SK-N-SH (cell line): ENCODE measurements at regions not wholly inside any gene's neighbourhood (a gene's known extent, or its start where the extent isn't known, plus 50 kb on each side); places are given as distances from the start of the nearest gene placed in this dataset.

Experiments
- CTCF ChIA-PET: fragments of 300-600, 350-600 bp; formaldehyde crosslinking; extraction: SDS; loops from one replicate; lab custom pipeline; 2021; lab: Yijun Ruan, JAX
- POLR2A ChIA-PET: fragments of 350-600 bp; sonication (Branson Sonifier 250); formaldehyde crosslinking; extraction: SDS; loops from one replicate; lab custom pipeline; 2020; ENCODE audit warnings: antibody characterized with exemption, inconsistent platforms; lab: Yijun Ruan, JAX
- DNase-seq: peaks from one replicate; pipeline ENCODE4 v3.0.0; 2012
- H2AFZ ChIP-seq: fragments of 200-600 bp; sonication (generic); 2 replicates; pipeline ENCODE4 v1.8.1; 2016; ENCODE audit warnings: antibody characterized with exemption, mild to moderate bottlenecking, low read depth
- H3F3A ChIP-seq: fragments of 200-600 bp; sonication (generic); replicated peaks from 2 replicates; pipeline ENCODE3; 2016; ENCODE audit warnings: antibody characterized with exemption, mild to moderate bottlenecking; ENCODE audit not compliant: insufficient read depth
- H3K27ac ChIP-seq, 2 experiments: fragments of 200-500 bp in 1 of 2; fragments of 200-600 bp in 1 of 2; sonication (Bioruptor generic) in 1 of 2; sonication (generic), shearing (Covaris generic) in 1 of 2; 2 replicates each; pipeline versions ENCODE4 v1.5.1 to v1.6.1; 2014 to 2016; ENCODE audit warnings: low read depth in 2 of 2, inconsistent platforms in 1 of 2, low read length in 1 of 2, mild to moderate bottlenecking in 1 of 2, mixed read lengths in 1 of 2
- H3K27me3 ChIP-seq: fragments of 200-600 bp; sonication (generic), shearing (Covaris generic); 2 replicates; pipeline ENCODE4 v1.6.1; 2016; ENCODE audit warnings: mixed run types; ENCODE audit not compliant: insufficient read depth
- H3K36me3 ChIP-seq, 2 experiments: fragments of 200-500 bp in 1 of 2; fragments of 200-600 bp in 1 of 2; sonication (Bioruptor generic) in 1 of 2; sonication (generic) in 1 of 2; replicated peaks in 1 of 2; 2 replicates each; pipeline versions ENCODE3 to v1.5.1; 2014 to 2016; ENCODE audit warnings: low read length in 1 of 2, mild to moderate bottlenecking in 1 of 2; ENCODE audit not compliant: insufficient read depth in 2 of 2, control insufficient read depth in 1 of 2
- H3K4me1 ChIP-seq, 2 experiments: fragments of 200-500 bp in 1 of 2; fragments of 200-600 bp in 1 of 2; sonication (Bioruptor generic) in 1 of 2; sonication (generic), shearing (Covaris generic) in 1 of 2; 2 replicates each; pipeline versions ENCODE4 v1.5.1 to v1.6.1; 2014 to 2016; ENCODE audit warnings: low read depth in 1 of 2, low read length in 1 of 2, mixed run types in 1 of 2; ENCODE audit not compliant: insufficient read depth in 2 of 2, control insufficient read depth in 1 of 2
- H3K4me2 ChIP-seq: fragments of 200-600 bp; sonication (generic), shearing (Covaris generic); 2 replicates; pipeline ENCODE4 v1.6.1; 2017; ENCODE audit warnings: mixed run types
- H3K4me3 ChIP-seq, 2 experiments: fragments of 200-500 bp in 1 of 2; fragments of 200-600 bp in 1 of 2; sonication (Bioruptor generic) in 1 of 2; sonication (generic), shearing (Covaris generic) in 1 of 2; 2 replicates each; pipeline versions ENCODE4 v1.5.1 to v1.8.1; 2014 to 2016; ENCODE audit warnings: low read depth in 2 of 2, inconsistent platforms in 1 of 2, low read length in 1 of 2, mild to moderate bottlenecking in 1 of 2, mixed read lengths in 1 of 2, moderate library complexity in 1 of 2
- H3K79me2 ChIP-seq: fragments of 200-600 bp; sonication (generic); 2 replicates; pipeline ENCODE4 v1.8.1; 2017; ENCODE audit warnings: mild to moderate bottlenecking; ENCODE audit not compliant: insufficient read depth
- H3K9ac ChIP-seq: fragments of 200-600 bp; sonication (generic); 2 replicates; pipeline ENCODE4 v1.6.1; 2017; ENCODE audit warnings: mixed run types
- H3K9me2 ChIP-seq: fragments of 200-600 bp; sonication (generic); 2 replicates; pipeline ENCODE4 v1.6.1; 2017; ENCODE audit warnings: mixed run types
- H3K9me3 ChIP-seq: fragments of 200-600 bp; sonication (generic); 2 replicates; pipeline ENCODE4 v1.6.1; 2017; ENCODE audit warnings: mixed run types, mild to moderate bottlenecking, moderate library complexity
- H4K20me1 ChIP-seq: fragments of 200-600 bp; sonication (generic); 2 replicates; pipeline ENCODE4 v1.6.1; 2017; ENCODE audit warnings: mild to moderate bottlenecking, mixed run types; ENCODE audit not compliant: insufficient read depth
- CHD2 ChIP-seq: fragments of 150-350 bp; IDR thresholded peaks from 2 replicates; pipeline ENCODE4 v1.6.1; 2018; ENCODE audit warnings: low read length; ENCODE audit not compliant: partially characterized antibody
- CTCF ChIP-seq: fragments of 200-600 bp; sonication (generic); IDR thresholded peaks from 2 replicates; pipeline ENCODE4 v1.6.1; 2017; ENCODE audit warnings: antibody characterized with exemption, mild to moderate bottlenecking, moderate library complexity
- FOXJ3 ChIP-seq: sonication (generic); formaldehyde crosslinking; IDR thresholded peaks from 2 replicates; pipeline ENCODE4 v1.5.1; 2020; ENCODE audit warnings: mild to moderate bottlenecking, missing genetic modification reagents
- FOXM1 ChIP-seq: IDR thresholded peaks from 2 replicates; pipeline ENCODE4 v1.4.0; 2012; ENCODE audit warnings: low read depth, mild to moderate bottlenecking
- GABPA ChIP-seq: IDR thresholded peaks from 2 replicates; pipeline ENCODE4 v1.4.0; 2012; ENCODE audit warnings: low read depth, mild to moderate bottlenecking
- GATA2 ChIP-seq: sonication (generic); formaldehyde crosslinking; IDR thresholded peaks from 2 replicates; pipeline ENCODE4 v1.5.0; 2020; ENCODE audit warnings: mild to moderate bottlenecking, missing genetic modification reagents
- MAX ChIP-seq: IDR thresholded peaks from 2 replicates; pipeline ENCODE4 v1.4.0; 2012; ENCODE audit warnings: low read depth
- MEF2A ChIP-seq: IDR thresholded peaks from 2 replicates; pipeline ENCODE4 v1.4.0; 2012; ENCODE audit warnings: low read depth, borderline replicate concordance
- MXI1 ChIP-seq: IDR thresholded peaks from 2 replicates; pipeline ENCODE4 v1.6.1; 2012; ENCODE audit warnings: mild to moderate bottlenecking, low read depth, low read length, improper control_type of control experiment
- NRF1 ChIP-seq: IDR thresholded peaks from 2 replicates; pipeline ENCODE4 v1.6.1; 2012; ENCODE audit warnings: low read depth, mild to moderate bottlenecking, low read length
- USF2 ChIP-seq: fragments of 150-350 bp; IDR thresholded peaks from 2 replicates; pipeline ENCODE4 v1.6.1; 2017; ENCODE audit warnings: antibody characterized with exemption, low read length, low read depth, borderline replicate concordance
- ZBTB33 ChIP-seq: IDR thresholded peaks from 2 replicates; pipeline ENCODE4 v1.4.0; 2012; ENCODE audit warnings: low read depth, borderline replicate concordance
- WGBS: methylation state at CpG from one replicate; pipeline ENCODE4 v1.1.6; 2017; ENCODE audit warnings: low lambda C conversion rate; 5-methylcytosine and 5-hydroxymethylcytosine counted together
- TF ChIP-seq, protein P1 (sequence below): IDR thresholded peaks from 2 replicates; pipeline ENCODE4 v1.6.1; 2012; ENCODE audit warnings: mild to moderate bottlenecking, low read depth, low read length, moderate library complexity

- Histone ChIP-seq H3K27me3 (no peaks in the 10 kb centered on the region), H3K79me2 (no peaks in the 10 kb centered on the region), H3K9ac (no peak overlapping the region), H3K36me3 (no peaks in the 10 kb centered on the region), H2AFZ (no peak overlapping the region), H3K4me3 (no peak overlapping the region), H3F3A (no peaks in the 10 kb centered on the region), H3K27ac (no peak overlapping the region), H3K9me2 (no peaks in the 10 kb centered on the region)
- POLR2A ChIA-PET, result no interaction called here
- DNase-seq, result no peak
- 21% methylated on average over 2 of the region's 4 CpGs for WGBS
- TF ChIP-seq ZBTB33 (no peak), USF2 (no peak), CHD2 (no peak), MAX (no peak), NRF1 (no peak), MXI1 (no peak), FOXJ3 (CRISPR knock-in tag) (no peak), CTCF (no peak), MEF2A (no peak), GABPA (no peak), GATA2 (CRISPR knock-in tag) (no peak), FOXM1 (no peak)
- TF ChIP-seq, protein P1, sequence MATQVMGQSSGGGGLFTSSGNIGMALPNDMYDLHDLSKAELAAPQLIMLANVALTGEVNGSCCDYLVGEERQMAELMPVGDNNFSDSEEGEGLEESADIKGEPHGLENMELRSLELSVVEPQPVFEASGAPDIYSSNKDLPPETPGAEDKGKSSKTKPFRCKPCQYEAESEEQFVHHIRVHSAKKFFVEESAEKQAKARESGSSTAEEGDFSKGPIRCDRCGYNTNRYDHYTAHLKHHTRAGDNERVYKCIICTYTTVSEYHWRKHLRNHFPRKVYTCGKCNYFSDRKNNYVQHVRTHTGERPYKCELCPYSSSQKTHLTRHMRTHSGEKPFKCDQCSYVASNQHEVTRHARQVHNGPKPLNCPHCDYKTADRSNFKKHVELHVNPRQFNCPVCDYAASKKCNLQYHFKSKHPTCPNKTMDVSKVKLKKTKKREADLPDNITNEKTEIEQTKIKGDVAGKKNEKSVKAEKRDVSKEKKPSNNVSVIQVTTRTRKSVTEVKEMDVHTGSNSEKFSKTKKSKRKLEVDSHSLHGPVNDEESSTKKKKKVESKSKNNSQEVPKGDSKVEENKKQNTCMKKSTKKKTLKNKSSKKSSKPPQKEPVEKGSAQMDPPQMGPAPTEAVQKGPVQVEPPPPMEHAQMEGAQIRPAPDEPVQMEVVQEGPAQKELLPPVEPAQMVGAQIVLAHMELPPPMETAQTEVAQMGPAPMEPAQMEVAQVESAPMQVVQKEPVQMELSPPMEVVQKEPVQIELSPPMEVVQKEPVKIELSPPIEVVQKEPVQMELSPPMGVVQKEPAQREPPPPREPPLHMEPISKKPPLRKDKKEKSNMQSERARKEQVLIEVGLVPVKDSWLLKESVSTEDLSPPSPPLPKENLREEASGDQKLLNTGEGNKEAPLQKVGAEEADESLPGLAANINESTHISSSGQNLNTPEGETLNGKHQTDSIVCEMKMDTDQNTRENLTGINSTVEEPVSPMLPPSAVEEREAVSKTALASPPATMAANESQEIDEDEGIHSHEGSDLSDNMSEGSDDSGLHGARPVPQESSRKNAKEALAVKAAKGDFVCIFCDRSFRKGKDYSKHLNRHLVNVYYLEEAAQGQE, result no peak
- TF ChIP-seq, all 33 proteins: peak for 0
- no peak overlapping the region for H3K4me2 ChIP-seq
- H3K9me3 ChIP-seq, result no peaks in the 10 kb centered on the region
- CTCF ChIA-PET, result interaction anchor here (1.6 kb wide), 1 partner anchor 20 kb away, joined by 9 read pairs; no protein-coding TSS in a partner anchor
- H3K4me1 ChIP-seq, result no peaks in the 10 kb centered on the region
- H4K20me1 ChIP-seq, result no peaks in the 10 kb centered on the region
Observed at GRCh38 chr1:30400507-30400906, 322.9 kb downstream of the MATN1 start.
